HepG2 (cell line): ENCODE measurements at regions not wholly inside any gene's neighbourhood (a gene's known extent, or its start where the extent isn't known, plus 50 kb on each side); places are given as distances from the start of the nearest gene placed in this dataset.

Experiments used
- CREM ChIP-seq, 2 experiments: sonication (generic) in 1 of 2; formaldehyde crosslinking in 1 of 2; IDR thresholded peaks; 2 replicates each; pipeline versions ENCODE4 v1.4.0 to v1.6.1; 2016 to 2020; ENCODE audit warnings: antibody characterized with exemption in 1 of 2, mild to moderate bottlenecking in 1 of 2, missing genetic modification reagents in 1 of 2
- HNRNPL ChIP-seq: fragments of 200-400 bp; formaldehyde crosslinking; IDR thresholded peaks from 2 replicates; pipeline ENCODE4 v1.6.1; 2017; ENCODE audit warnings: mild to moderate bottlenecking, low read depth, low read length
- KDM6A ChIP-seq: IDR thresholded peaks from 2 replicates; pipeline ENCODE4 v1.6.1; 2016; ENCODE audit warnings: low read depth
- POLR2AphosphoS5 ChIP-seq: IDR thresholded peaks from 2 replicates; pipeline ENCODE4 v1.6.1; 2012; ENCODE audit warnings: low read depth, low read length
- THYN1 ChIP-seq: sonication (generic); formaldehyde crosslinking; IDR thresholded peaks from 2 replicates; pipeline ENCODE4 v1.8.1; 2023; ENCODE audit warnings: low read depth, mild to moderate bottlenecking, moderate library complexity, missing genetic modification reagents, borderline replicate concordance
- TRIM24 ChIP-seq: sonication (generic); formaldehyde crosslinking; IDR thresholded peaks from 2 replicates; pipeline ENCODE4 v1.8.0; 2022; ENCODE audit warnings: mild to moderate bottlenecking, missing genetic modification reagents
- YEATS4 ChIP-seq: sonication (generic); formaldehyde crosslinking; IDR thresholded peaks from 2 replicates; pipeline ENCODE4 v1.4.0; 2020; ENCODE audit warnings: missing genetic modification reagents, borderline replicate concordance
- ZNF20 ChIP-seq: sonication (generic); formaldehyde crosslinking; IDR thresholded peaks from 2 replicates; pipeline ENCODE4 v1.4.0; 2020; ENCODE audit warnings: mild to moderate bottlenecking, moderate library complexity, missing genetic modification reagents
- TF ChIP-seq, protein P1 (sequence below): sonication (generic); formaldehyde crosslinking; conservative IDR thresholded peaks from 2 replicates; pipeline ENCODE4 v1.4.0; 2020; ENCODE audit warnings: missing genetic modification reagents
- TF ChIP-seq, protein P2 (sequence below), 2 experiments: sonication (generic) in 1 of 2; formaldehyde crosslinking in 1 of 2; IDR thresholded peaks; 2 replicates each; pipeline versions ENCODE4 v1.6.1 to v1.9.0; 2014 to 2022; ENCODE audit warnings: antibody characterized with exemption in 1 of 2, borderline replicate concordance in 1 of 2, inconsistent platforms in 1 of 2, low read depth in 1 of 2, missing genetic modification reagents in 1 of 2
- TF ChIP-seq, protein P3 (sequence below): sonication (generic); formaldehyde crosslinking; IDR thresholded peaks from one replicate; pipeline ENCODE4 v1.5.1; 2020; ENCODE audit warnings: mild to moderate bottlenecking, missing genetic modification reagents; ENCODE audit errors: not compliant biosample characterization

DNA sequence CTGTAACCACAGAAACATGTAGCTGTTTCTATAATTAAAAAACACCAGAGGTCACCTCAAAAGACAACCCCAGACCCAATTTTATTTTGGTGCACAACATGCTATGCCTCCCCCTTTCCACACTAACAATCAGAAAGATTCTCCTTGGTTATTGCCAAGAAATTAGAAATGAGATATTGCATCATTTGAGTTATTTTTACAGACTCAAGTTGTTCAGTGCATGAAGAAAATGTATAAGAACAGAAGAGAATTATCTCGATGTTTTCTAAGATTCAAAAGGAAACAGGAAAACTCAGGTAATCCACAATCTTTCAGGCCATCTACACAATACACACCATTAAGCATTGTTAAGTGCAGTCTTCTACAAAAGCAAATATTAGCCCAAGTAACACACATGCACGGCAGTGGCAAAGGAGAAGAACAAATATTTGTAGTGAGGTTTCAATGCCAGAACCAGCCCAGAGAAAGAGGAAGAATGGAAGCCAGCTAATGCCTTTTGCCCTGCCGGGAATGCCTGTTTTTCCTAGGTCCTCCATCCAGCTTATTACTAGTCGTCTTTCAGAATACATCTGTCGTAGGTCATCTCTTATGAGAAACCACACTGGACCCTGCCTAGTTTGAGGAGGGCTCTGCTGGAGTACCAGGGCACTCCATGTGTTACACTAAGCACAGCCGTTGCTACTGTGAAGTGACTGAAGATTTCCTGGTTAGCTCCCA is 67.6 kb upstream of the C1GALT1 start (continued):
- TF ChIP-seq, protein P1, sequence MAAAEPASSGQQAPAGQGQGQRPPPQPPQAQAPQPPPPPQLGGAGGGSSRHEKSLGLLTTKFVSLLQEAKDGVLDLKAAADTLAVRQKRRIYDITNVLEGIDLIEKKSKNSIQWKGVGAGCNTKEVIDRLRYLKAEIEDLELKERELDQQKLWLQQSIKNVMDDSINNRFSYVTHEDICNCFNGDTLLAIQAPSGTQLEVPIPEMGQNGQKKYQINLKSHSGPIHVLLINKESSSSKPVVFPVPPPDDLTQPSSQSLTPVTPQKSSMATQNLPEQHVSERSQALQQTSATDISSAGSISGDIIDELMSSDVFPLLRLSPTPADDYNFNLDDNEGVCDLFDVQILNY (CRISPR knock-in tag), result no peak
- TF ChIP-seq ZNF20, result no peak
- TF ChIP-seq THYN1 (CRISPR knock-in tag), result no peak
- TF ChIP-seq, protein P2, sequence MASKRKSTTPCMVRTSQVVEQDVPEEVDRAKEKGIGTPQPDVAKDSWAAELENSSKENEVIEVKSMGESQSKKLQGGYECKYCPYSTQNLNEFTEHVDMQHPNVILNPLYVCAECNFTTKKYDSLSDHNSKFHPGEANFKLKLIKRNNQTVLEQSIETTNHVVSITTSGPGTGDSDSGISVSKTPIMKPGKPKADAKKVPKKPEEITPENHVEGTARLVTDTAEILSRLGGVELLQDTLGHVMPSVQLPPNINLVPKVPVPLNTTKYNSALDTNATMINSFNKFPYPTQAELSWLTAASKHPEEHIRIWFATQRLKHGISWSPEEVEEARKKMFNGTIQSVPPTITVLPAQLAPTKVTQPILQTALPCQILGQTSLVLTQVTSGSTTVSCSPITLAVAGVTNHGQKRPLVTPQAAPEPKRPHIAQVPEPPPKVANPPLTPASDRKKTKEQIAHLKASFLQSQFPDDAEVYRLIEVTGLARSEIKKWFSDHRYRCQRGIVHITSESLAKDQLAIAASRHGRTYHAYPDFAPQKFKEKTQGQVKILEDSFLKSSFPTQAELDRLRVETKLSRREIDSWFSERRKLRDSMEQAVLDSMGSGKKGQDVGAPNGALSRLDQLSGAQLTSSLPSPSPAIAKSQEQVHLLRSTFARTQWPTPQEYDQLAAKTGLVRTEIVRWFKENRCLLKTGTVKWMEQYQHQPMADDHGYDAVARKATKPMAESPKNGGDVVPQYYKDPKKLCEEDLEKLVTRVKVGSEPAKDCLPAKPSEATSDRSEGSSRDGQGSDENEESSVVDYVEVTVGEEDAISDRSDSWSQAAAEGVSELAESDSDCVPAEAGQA (IDR thresholded peaks at IDR 0.05; ENCODE audit: low read depth), result no peak; the same call in 1 of the 2 replicates
- TF ChIP-seq, protein P2 (CRISPR knock-in tag; IDR thresholded peaks at IDR 0.05; ENCODE audit: borderline replicate concordance), result no peak
- TF ChIP-seq HNRNPL, result no peak
- TF ChIP-seq POLR2AphosphoS5, result no peak
- no peak for TF ChIP-seq YEATS4
- peak; percentile 56; the same call in 1 of the 2 replicates for TF ChIP-seq KDM6A
- TF ChIP-seq, protein P3, sequence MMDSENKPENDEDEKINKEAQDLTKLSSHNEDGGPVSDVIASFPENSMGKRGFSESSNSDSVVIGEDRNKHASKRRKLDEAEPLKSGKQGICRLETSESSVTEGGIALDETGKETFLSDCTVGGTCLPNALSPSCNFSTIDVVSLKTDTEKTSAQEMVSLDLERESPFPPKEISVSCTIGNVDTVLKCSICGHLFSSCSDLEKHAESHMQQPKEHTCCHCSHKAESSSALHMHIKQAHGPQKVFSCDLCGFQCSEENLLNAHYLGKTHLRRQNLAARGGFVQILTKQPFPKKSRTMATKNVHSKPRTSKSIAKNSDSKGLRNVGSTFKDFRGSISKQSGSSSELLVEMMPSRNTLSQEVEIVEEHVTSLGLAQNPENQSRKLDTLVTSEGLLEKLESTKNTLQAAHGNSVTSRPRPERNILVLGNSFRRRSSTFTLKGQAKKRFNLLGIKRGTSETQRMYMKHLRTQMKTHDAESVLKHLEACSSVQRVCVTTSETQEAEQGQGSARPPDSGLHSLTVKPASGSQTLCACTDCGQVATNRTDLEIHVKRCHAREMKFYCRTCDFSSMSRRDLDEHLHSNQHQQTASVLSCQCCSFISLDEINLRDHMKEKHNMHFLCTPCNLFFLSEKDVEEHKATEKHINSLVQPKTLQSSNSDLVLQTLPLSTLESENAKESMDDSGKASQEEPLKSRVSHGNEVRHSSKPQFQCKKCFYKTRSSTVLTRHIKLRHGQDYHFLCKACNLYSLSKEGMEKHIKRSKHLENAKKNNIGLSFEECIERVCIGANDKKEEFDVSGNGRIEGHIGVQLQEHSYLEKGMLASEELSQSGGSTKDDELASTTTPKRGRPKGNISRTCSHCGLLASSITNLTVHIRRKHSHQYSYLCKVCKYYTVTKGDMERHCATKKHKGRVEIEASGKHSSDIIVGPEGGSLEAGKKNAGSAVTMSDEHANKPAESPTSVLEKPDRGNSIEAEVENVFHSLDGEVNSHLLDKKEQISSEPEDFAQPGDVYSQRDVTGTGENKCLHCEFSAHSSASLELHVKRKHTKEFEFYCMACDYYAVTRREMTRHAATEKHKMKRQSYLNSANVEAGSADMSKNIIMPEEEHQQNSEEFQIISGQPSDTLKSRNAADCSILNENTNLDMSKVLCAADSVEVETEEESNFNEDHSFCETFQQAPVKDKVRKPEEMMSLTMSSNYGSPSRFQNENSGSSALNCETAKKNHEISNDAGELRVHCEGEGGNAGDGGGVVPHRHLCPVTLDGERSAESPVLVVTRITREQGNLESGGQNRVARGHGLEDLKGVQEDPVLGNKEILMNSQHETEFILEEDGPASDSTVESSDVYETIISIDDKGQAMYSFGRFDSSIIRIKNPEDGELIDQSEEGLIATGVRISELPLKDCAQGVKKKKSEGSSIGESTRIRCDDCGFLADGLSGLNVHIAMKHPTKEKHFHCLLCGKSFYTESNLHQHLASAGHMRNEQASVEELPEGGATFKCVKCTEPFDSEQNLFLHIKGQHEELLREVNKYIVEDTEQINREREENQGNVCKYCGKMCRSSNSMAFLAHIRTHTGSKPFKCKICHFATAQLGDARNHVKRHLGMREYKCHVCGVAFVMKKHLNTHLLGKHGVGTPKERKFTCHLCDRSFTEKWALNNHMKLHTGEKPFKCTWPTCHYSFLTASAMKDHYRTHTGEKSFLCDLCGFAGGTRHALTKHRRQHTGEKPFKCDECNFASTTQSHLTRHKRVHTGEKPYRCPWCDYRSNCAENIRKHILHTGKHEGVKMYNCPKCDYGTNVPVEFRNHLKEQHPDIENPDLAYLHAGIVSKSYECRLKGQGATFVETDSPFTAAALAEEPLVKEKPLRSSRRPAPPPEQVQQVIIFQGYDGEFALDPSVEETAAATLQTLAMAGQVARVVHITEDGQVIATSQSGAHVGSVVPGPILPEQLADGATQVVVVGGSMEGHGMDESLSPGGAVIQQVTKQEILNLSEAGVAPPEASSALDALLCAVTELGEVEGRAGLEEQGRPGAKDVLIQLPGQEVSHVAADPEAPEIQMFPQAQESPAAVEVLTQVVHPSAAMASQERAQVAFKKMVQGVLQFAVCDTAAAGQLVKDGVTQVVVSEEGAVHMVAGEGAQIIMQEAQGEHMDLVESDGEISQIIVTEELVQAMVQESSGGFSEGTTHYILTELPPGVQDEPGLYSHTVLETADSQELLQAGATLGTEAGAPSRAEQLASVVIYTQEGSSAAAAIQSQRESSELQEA (CRISPR knock-in tag), result no peak
- peak; percentile 91 for TF ChIP-seq CREM (IDR thresholded peaks at IDR 0.05)
- TF ChIP-seq CREM (CRISPR knock-in tag; IDR thresholded peaks at IDR 0.05), result no peak
- no peak for TF ChIP-seq TRIM24 (CRISPR knock-in tag)
